DMS79 (cell line): ENCODE measurements at regions not wholly inside any gene's neighbourhood (a gene's known extent, or its start where the extent isn't known, plus 50 kb on each side); places are given as distances from the start of the nearest gene placed in this dataset.
A peak's percentile ranks its signal among the peaks of the same experiment; 100 is the strongest.

Experiments used
- DNase-seq: peaks from one replicate; lab custom pipeline; 2025; lab: John Stamatoyannopoulos, UW

DNA sequence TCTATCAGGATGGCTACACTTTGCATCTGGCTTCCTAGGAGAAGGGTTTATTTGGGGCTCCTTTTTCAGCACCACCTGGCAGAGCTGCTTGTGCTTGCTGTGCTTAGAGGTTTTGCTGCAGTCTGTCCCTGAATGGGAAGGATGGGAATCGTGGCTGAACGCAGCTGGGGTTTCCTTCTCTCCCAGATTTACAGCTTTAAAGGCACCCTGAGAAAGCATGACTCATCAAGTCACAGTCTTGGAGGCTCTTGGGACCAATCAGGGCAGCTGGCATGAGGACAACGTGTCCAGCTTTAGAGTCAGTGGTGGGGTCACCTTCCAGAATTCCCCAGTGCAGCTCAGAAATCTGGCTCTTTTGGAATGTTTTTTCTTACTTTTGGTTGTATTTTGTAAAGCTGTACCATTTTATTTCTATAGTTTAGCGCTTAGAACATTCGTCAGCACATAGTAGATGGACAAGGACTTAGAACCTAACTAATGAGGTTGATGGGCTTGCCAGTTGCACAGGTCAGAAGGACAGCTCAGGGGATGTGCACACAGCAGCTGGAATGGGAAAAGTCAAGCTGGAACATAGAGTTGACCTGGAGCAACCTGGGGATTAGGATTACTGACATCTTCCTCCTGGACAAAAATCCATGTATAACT lies 222.6 kb downstream of the PRDM2 start:
- DNase-seq: no peak

DNA sequence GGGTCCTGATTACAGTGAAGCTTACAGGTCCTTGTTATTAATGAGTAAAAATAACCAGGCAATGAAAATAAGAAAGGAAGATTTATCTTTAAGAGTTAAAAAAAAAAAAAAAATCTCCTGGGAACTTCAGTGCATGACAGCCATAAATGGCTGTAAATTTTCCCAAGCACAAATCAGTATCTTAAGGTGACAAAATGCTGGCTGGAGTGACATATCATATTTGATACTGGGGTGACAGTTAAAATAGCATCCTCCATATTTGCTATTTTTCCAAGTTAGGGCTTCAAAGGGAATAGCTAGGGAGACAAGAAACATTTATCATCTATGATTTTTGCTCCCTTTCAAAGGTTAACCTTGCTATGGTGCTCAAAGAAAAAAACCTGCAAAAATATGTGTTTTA lies 226.6 kb downstream of the PRDM2 start:
- no peak for DNase-seq

DNA sequence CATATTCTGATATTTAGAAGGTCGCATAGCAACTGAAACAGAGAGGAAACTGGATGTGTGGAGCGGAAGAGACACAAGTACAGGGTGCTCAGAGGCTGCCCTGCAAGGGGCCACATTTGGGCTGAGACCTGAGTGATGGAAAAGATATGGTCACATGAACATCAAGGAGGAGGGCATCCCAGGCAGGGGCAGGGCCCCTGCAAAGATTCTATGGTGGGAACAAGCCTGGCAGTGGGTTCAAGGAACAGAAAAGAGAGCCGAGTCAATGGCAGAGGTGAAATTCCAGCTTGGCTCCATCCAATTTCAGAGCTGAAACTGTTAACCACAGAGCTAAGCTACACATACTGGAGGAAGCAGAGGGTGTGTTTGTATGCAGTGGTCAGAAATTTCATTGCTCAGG lies 227.7 kb downstream of the PRDM2 start:
- DNase-seq: no peak

DNA sequence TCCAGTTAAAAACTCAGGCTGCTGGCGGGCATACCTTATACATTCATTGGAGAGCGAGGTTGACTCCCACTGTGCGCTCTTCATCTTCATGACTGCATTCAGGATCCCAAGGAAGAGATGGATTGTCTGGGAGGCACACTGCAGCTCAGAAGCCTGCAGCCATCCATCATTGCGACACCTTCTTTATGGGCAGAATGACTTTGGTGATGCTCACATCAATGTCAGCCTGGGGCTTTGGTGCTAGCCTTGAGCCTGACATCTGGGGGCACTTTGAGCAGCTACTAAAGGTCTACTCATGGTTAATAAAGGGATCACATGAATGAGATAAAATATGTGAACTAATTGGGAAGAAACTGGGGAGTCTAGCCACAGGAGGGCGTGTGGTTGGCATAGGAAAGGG lies 229.3 kb downstream of the PRDM2 start:
- no peak for DNase-seq

DNA sequence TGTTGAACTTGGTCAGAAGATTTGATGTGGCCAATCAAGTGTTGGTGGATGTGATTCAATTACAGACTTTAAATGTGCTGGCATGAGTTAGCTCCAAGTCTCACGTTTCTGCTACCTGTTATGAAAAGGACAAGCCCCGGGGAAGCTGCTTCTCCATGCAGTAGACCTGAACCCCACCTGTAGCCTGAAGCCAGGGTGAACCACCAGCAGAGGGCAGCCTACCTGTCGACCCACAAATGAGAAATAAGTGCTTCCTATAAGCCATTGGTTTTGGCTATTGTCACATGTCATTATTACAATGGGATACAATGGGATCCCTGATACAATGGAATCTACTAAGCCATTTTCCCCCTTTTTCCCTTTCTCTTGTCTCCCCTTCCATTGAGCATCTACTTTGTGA lies 230.2 kb downstream of the PRDM2 start:
- no peak for DNase-seq

DNA sequence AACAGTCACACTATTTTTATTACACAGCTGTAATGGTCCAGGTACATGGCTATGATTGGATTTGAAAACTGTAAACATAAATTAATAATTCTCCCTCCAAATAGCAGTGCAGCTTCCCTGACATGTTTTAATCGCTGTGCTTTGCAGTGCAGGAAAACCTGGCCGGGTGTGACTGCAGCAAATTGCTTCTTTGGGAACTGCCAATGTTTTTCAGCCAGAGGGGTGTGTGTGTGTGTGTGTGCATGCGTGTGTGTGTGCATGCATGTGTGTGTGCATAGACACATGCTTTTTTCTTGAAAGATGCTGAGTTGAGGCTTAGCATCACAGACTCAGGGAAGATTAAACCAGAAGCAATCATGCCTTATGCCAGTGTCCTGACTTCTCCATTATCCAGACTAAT lies 231.2 kb downstream of the PRDM2 start:
- no peak for DNase-seq

DNA sequence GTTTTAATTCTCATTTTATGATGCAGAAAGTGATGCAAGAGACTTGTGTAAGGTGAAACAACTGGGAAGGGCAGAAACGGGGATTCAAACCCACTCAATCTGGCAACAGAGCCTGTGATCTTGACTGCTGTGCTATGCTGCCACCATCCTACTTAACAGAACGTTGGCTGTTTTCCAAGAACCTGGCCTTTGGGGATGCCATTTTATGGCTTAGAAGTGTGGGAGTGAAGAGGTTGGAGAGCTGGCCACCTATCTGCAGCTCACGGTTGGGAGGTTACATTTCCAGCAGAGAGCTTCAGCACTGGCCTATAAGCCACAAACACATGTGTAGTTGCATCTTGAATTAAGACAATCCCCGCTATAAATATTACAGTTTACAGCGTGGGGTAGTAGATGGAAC lies 235.3 kb downstream of the PRDM2 start:
- DNase-seq: peak; percentile 99

DNA sequence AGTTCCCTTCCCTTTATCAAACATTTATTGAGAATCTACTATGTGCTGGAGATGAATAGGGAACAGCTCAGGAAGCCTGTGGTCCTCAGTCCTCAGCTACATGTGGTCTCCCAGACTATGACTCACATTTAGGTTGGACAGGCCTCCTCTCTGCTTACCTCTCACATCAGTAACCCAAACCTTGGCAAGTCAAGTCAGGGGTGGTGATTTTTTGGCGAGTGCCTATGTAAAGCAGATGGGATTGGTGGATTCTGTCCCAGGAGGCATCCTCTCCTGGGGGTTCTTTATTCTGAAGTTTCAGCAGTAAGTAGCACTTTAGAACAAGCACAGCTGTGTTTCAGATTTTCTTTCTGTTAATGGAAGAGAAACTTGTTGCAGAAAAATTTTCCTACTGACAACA lies 241.3 kb downstream of the PRDM2 start:
- no peak for DNase-seq

DNA sequence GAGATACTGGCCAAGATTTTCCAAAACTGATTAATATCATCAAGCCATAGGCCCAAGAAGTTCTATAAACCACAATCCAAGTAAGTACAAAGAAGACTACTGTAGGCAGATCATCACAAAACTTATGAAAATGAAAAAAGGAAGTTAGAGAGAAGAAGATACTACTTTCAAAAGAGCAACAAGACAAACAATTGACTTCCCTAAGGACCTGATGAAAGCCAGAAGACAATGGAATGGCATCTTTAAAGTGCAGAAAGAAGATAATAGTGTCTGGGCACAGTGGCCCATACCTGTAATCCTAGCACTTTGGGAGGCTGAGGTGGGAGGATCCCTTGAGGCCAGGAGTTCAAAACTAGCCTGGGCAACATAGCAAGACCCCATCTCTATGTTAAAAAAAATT lies 243.1 kb downstream of the PRDM2 start:
- DNase-seq: no peak

DNA sequence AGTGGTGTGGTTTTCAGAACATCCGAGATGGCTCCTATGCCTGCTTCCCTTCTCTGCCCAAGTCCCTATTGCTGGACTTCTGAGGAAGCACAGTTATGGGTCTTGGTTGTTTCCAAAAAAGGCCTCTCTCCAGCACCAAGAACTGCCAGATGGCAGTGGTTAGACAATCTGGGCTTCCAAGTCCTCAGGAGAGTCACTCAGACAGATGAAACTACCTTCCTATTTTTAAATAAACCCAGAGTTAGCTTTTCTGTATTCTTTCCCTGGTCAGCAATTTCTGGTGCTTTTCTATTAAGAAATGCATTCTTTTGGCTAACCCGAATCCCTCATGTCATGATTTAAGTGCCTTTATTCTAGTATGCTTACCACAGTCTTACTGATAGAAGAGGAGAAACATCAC lies 245.9 kb downstream of the PRDM2 start:
- DNase-seq: no peak

DNA sequence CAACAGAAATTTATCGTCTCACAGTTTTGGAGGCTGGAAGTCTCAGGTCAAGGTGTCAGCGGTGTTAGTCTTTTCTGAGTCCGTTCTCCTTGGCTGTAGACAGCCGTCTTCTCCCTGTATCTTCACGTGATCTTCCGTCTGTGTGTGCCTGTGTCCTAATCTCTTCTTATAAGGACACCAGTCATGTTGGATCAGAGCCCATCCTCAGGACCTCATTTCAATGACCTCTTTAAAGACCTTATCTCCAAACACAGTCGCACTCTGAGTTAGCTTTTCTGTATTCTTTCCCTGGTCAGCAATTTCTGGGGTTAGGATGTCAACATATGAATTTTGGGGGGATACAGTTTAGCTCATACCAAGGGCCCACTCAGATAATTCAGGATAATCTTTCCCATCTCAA lies 247.7 kb downstream of the PRDM2 start:
- no peak for DNase-seq

DNA sequence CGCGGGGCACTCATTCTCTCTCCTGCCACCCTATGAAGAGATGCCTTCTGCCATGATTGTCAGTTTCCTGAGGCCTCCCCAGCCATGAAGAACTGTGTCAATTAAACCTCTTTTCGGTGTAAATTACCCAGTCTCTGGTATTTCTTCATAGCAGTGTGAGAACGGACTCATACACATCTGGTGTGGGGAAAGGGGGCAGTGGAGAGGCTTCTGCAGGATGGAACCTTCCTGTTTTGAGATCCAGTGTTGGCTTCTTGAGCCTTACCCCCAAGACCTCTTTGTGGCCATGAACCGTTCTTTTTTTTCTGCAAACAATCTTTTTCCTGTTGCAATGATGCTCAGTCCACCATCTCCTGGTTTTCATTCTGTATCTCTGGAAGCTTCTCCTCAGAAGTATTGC lies 248.4 kb downstream of the PRDM2 start:
- DNase-seq: no peak

DNA sequence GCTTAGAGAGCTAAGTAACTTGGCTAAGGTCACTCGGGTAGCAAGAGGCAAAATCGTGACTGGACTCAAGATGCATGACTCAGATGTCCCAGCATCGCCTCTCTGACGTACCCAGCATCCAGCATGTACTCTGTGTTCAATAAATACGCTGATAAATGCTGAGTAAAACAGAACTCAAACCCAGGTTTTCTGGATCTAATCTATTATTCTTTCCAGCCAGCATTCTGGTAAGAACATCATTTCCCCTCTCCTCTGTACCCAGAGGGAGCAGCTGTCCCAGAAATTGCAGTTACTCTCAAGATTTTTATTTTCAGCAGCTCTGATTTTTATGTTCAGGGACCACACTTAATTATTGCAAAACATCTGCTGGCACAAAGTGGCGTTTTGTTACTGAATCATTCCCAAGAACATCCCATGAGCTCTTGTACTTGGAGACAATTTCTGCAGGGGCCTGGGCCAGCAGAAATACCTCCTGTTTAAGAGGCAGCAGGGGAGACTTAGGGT lies 249.0 kb downstream of the PRDM2 start:
- DNase-seq: peak; percentile 39

DNA sequence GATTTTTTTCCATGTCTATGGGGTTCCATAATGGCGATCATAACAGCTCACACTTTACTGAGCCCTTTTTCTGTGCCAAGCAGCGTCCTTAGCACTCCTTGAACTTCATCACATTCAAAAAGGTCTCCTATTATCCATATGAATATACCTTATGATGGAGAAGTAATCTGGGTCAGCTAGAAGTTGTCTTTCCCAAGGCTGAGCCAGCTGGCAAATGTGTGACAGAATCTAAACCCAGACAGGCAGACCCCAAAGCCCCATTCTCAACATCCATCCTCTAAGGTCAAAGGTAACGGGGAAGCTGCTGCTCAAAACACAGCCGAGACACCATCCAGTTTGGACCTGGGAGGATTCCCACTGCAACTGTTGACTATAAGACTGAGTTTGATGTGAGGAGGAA lies 249.6 kb downstream of the PRDM2 start:
- DNase-seq: no peak

DNA sequence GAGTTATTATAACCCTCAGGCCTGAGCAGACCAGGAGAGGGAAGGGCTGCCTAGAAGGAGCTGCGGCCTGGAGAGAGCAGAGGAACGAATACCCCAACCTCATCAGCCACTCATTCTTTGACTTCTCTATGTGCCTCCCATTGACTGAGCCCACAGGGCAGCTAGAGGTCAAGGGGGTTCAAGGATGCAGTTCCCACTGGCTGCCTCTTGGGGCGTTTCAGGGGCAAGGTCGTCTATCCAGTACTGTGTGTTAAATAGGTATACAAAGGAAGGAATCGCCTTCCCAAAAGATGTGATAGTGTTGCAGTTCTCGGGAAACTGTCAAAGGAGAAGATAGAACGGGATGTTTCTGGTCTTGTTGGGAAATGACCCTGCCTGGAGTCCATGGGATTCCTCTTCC lies 250.6 kb downstream of the PRDM2 start:
- DNase-seq: no peak

DNA sequence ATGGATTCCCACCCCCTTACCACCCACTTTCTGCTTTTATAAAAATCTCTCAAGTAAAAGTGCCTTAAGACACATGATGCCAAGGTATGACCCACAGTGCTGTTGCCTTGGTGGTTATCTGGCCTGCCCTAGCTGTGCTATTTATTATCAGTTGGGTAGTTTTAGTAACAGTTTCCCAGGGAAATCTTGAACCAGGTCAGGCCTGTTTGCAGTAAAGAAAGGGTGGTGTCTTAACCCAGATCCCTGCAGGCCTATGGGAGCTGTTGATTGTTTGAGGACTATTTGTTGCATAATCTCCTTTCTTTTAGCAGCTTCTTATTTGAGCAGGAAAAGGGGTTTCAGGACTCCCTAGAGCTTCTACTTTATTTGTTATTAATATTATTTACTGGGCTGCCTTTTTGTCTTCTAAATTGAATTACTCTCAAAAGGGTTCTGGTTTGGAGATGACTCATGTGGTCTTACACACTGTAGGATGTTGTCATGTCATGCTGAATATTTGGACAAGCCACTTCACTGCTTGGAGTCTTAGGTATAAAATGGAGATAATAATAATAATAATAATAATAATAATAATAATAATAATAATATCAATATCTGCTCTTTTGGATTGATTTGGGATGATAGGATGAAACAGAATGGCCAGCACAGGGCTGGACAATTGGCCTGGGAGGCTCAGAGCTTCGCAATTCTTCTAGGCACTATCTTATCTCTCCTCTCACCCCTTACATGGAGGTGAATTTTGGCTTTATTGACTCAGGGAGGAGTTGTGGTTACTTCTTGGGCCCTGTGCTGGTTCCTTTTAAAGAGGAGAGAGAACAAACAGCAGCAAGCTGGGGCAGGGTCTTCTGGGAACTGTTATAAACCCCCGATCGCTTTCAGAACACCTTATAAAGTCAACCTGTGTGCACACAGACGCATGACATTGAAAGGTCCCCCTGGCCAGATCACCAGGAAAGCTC lies 252.1 kb downstream of the PRDM2 start:
- DNase-seq: no peak

DNA sequence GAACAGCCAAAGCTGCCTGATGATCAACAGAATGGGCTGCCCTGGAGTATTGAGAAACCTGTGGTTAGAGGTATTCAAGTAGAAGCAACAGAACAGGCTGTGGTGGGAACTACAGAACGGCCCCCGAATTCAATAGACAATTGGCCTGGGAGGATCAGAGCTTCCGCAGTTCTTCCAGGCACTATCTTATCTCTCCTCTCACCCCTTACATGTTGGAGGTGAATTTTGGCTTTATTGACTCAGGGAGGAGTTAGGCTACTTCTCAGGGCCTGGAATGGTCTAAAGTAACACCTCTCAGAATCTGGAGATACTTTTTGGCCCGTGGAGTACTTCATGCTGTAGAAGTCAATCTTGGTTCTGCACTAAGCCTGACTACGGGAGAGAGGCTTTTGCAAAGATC lies 253.0 kb downstream of the PRDM2 start:
- no peak for DNase-seq

DNA sequence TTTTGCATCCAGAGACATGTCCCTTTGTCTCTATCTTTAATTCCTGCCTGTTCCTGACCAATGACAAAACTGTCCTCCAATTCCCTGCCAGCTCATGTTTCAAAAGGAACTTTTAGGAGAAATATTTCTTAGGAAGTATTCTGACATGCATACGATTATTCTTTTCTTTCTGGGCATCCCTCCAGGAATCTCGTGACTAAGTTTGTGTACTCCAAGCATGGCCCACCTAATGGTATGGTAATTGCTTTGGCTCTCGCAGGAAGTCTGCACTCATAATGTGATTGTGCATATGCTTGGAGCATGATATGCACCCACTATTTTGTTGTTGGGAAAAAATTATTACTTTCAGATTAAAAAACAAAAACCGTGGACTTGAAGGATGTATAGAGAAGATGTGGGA lies 256.4 kb downstream of the PRDM2 start:
- no peak for DNase-seq

DNA sequence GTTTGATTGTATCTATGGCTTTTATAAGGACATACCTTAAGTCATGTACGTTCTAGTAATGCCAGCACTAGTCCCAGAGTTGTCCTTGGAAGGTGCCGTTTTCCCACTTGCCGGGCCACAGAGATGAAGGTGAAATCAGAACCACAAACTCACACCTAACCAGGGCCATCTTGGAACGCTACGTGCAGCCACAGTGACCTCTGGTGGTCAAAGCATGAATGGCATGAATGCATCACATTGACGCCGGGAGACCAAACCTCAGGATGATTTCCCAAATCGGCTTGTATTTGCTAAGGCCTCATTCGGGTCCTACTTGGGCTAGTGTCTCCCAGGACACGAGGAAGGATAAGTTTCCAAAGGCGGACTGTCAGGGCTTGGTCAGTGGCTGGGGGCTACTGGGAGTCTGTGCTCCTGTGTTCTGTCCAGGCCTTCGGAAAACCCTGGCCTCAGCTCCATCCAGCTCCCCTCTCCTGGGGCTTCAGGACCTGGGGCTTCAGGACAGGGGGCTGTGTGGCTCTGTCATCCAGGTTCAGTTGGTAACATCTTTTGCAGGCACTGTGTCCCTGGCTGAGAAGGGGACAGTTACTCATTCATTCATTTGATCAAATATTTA lies 260.5 kb downstream of the PRDM2 start:
- DNase-seq: peak; percentile 32

DNA sequence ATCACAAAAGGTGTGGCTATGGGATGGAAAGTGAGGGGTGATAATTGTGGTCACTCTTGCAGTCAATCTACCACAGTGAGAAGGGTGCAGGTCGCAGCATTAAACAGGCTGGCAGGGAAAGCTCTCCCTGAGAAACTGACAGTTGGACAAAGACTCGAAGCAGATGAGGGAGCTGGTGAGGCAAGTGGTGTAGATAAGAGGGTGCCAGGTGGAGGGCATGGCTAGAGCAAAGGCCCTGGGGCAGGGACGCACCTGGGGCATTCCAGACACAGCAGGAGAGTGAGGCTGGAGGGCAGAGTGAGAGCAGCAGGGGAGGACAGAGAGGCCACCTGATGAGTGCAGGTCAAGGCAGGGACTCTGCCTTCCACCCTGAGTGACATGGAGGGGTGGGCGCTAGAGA lies 264.8 kb downstream of the PRDM2 start:
- DNase-seq: no peak

DNA sequence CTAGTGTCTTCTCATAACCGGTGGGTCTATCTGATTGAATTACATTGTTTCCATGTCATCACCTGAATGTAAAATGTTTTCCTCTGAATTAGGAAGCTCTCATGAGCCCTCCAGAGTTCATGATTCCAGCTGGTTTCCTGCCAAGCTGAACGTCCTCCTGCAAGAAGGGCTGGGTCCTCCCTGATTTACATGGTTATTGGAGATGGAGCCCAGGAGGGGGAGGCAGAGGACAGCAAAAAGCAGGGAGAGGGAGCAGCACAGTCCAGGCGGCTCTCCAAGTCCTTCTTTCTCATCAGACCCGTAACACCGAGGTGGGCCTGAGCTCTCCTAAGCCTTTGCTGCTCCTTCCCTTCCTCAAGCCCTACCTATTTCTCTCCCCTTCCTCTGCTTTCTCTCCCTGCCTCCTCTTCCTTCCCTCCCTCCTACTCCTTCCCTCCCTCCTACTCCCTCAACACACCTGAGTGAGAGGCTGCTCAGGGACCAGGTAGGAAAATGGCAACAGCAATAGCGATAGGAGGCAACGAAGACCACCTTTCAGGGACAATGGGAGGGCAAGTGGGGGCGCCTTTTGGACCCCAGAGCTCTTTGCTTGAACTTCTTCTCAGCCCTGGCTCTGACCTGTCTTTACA lies 265.9 kb downstream of the PRDM2 start:
- peak; percentile 93 for DNase-seq

DNA sequence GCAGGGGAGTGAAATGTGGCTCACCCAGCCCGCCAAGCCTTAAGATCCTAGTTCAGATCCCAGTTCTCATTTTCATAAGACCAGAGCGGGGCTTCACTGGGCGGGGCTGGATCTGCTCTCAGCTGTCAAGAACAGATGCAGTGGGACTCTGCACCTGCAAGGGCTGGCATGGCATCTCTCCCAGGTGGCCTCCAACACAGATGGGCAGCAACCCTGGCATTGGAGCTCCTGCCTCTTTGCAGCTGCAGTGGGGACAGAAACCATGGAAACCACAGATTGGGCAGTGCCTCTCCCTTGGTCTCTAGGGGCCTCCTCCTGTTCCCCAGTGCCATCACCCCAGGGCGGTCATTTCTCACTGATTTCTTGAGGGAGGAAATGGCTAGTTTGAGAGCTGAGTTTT lies 267.7 kb downstream of the PRDM2 start:
- no peak for DNase-seq

DNA sequence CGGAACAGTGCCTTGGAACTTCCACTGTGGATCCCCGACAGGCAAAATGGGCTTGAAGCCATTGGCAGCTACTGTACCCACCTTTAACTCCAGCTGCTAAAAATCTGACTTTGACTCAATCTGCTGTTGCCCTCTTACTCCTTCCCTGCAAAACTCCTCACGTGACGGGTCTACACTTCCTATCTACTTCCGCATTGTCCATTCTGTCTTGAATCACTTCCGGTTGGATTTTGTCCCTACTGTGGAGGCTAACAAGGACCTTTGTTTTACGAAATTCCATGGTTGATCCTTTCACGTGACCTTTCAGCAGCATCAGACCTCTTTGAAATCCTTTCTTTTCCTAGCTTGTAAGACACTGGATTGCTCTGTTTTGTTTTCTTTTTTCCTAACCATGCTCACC lies 268.4 kb downstream of the PRDM2 start:
- DNase-seq: no peak
